ENCODE measurements at regions not wholly inside any gene's neighbourhood (a gene's known extent, or its start where the extent isn't known, plus 50 kb on each side); places are given as distances from the start of the nearest gene placed in this dataset.

- H3K4me3 ChIP-seq (ENCODE audit: low read depth, low read length) = no peak overlapping the region
- TF ChIP-seq CTCF (IDR thresholded peaks at IDR 0.05; ENCODE audit: borderline replicate concordance, insufficient read depth, low read depth, low read length) = no peak
These were observed 649.0 kb downstream of the TMTC2 start for GRCh38 chr12:83335748-83336147.

- no peak overlapping the region for H3K4me3 ChIP-seq (ENCODE audit: low read depth, low read length)
- no peak for TF ChIP-seq CTCF (IDR thresholded peaks at IDR 0.05; ENCODE audit: borderline replicate concordance, insufficient read depth, low read depth, low read length)
These were observed 640.0 kb downstream of the TMTC2 start for GRCh38 chr12:83326666-83327065.

GRCh38 chr12:83323866-83324265 lies 637.2 kb downstream of the TMTC2 start:
- no peak overlapping the region for H3K4me3 ChIP-seq (ENCODE audit: low read depth, low read length)

GRCh38 chr12:83322809-83323208 lies 636.1 kb downstream of the TMTC2 start:
- H3K4me3 ChIP-seq (ENCODE audit: low read depth, low read length) = no peak overlapping the region
- TF ChIP-seq CTCF (IDR thresholded peaks at IDR 0.05; ENCODE audit: borderline replicate concordance, insufficient read depth, low read depth, low read length) = no peak

More at GRCh38 chr12:83323866-83324265, 637.2 kb downstream of the TMTC2 start:
- no peak for TF ChIP-seq CTCF (IDR thresholded peaks at IDR 0.05; ENCODE audit: borderline replicate concordance, insufficient read depth, low read depth, low read length)

- H3K4me3 ChIP-seq (ENCODE audit: low read depth, low read length) = no peak overlapping the region
- TF ChIP-seq CTCF (IDR thresholded peaks at IDR 0.05; ENCODE audit: borderline replicate concordance, insufficient read depth, low read depth, low read length) = no peak
These were observed 635.3 kb downstream of the TMTC2 start for GRCh38 chr12:83321971-83322370.

GRCh38 chr12:83320350-83320749 lies 633.6 kb downstream of the TMTC2 start:
- H3K4me3 ChIP-seq (ENCODE audit: low read depth, low read length) = no peak overlapping the region
- TF ChIP-seq CTCF (IDR thresholded peaks at IDR 0.05; ENCODE audit: borderline replicate concordance, insufficient read depth, low read depth, low read length) = no peak

GRCh38 chr12:83318386-83319098 lies 631.8 kb downstream of the TMTC2 start:
- H3K4me3 ChIP-seq (ENCODE audit: low read depth, low read length) = no peak overlapping the region
- TF ChIP-seq CTCF (IDR thresholded peaks at IDR 0.05; ENCODE audit: borderline replicate concordance, insufficient read depth, low read depth, low read length) = no peak
